Small intestine (tissue), 7 donors: ENCODE measurements at regions not wholly inside any gene's neighbourhood (a gene's known extent, or its start where the extent isn't known, plus 50 kb on each side); places are given as distances from the start of the nearest gene placed in this dataset.

ENCODE experiments used
- DNase-seq, 2 donors: peaks; one replicate each; pipeline versions ENCODE4 v3.0.0 to v3.0.0-alpha.2; 2013
- FAIRE-seq: peaks from 2 replicates; lab custom pipeline; 2012; peaks lifted over from hg19 to GRCh38; lab: Jason Lieb, UNC
- H3K27ac ChIP-seq, 3 donors: one replicate each; pipeline ENCODE4 v1.5.1; 2013; ENCODE audit warnings: low read length in 2 of 3, mild to moderate bottlenecking in 2 of 3, control low read depth in 1 of 3, inconsistent platforms in 1 of 3, low read depth in 1 of 3, moderate library complexity in 1 of 3
- H3K27me3 ChIP-seq, 3 donors: one replicate each; pipeline ENCODE4 v1.6.1; 2013; ENCODE audit warnings: low read length in 3 of 3, inconsistent platforms in 1 of 3; ENCODE audit not compliant: control insufficient read depth in 3 of 3, insufficient read depth in 3 of 3
- H3K36me3 ChIP-seq, 3 donors: one replicate each; pipeline ENCODE4 v1.6.1; 2013; ENCODE audit warnings: low read length in 3 of 3, inconsistent platforms in 1 of 3, low read depth in 1 of 3, mild to moderate bottlenecking in 1 of 3, moderate library complexity in 1 of 3; ENCODE audit not compliant: control insufficient read depth in 3 of 3, insufficient read depth in 2 of 3
- H3K4me1 ChIP-seq, 3 donors: one replicate each; pipeline ENCODE4 v1.6.1; 2013; ENCODE audit warnings: low read length in 2 of 3, inconsistent platforms in 1 of 3, low read depth in 1 of 3, mild to moderate bottlenecking in 1 of 3, moderate library complexity in 1 of 3; ENCODE audit not compliant: control insufficient read depth in 3 of 3, insufficient read depth in 2 of 3
- H3K4me3 ChIP-seq, 3 donors: one replicate each; pipeline ENCODE4 v1.5.1; 2013; ENCODE audit warnings: low read length in 3 of 3, control low read depth in 1 of 3, inconsistent platforms in 1 of 3, low read depth in 1 of 3, mild to moderate bottlenecking in 1 of 3, moderate library complexity in 1 of 3
- H3K9me3 ChIP-seq, 2 donors: one replicate each; pipeline ENCODE4 v1.6.1; 2013; ENCODE audit warnings: low read depth in 1 of 2, low read length in 1 of 2; ENCODE audit not compliant: control insufficient read depth in 2 of 2, insufficient read depth in 1 of 2
- WGBS, 3 donors: extraction: QIAGEN DNeasy Blood & Tissue Kit; methylation state at CpG; one replicate each; pipeline ENCODE4 v1.1.7; 2013; 5-methylcytosine and 5-hydroxymethylcytosine counted together
- donor health status: healthy with polysubstance abuse.
- donor health status: control.
- donor health status: control.
- donor health status: Bipolar disorder and iron deficiency.
- donor health status: healthy.

GRCh38 chr10:128998101-128998805 is 468.8 kb upstream of the MGMT start:
- Histone ChIP-seq H3K36me3 (no peaks in the 10 kb centered on the region), H3K9me3 (no peaks in the 10 kb centered on the region), H3K27me3 (peaks cover 0 to 2% (median 0%) of the 10 kb centered on the region in 3 donors), H3K4me3 (no peak overlapping the region), H3K27ac (peak overlapping the region in 2 of 3 donors; percentile 51 to 65), H3K4me1 (peaks cover 0 to 13% (median 12%) of the 10 kb centered on the region in 3 donors)
- DNase-seq (peak; percentile 83 to 92), FAIRE-seq (peak; percentile 74)
- WGBS, 3 donors: 17 to 58% (median 38%) methylated on average over 10 of the region's 10 CpGs

GRCh38 chr10:129004398-129004797 is 462.6 kb upstream of the MGMT start:
- 65 to 68% (median 66%) methylated on average over 9 of the region's 9 CpGs for WGBS, 3 donors
- no peak for FAIRE-seq

GRCh38 chr10:129005080-129005479 is 462.0 kb upstream of the MGMT start:
- Histone ChIP-seq H3K4me3 (no peak overlapping the region), H3K9me3 (no peaks in the 10 kb centered on the region), H3K36me3 (no peaks in the 10 kb centered on the region), H3K4me1 (no peaks in the 10 kb centered on the region), H3K27ac (no peak overlapping the region), H3K27me3 (peaks cover 0 to 2% (median 0%) of the 10 kb centered on the region in 3 donors)
- no peak for DNase-seq
- FAIRE-seq: no peak
- WGBS, 3 donors: 79 to 88% (median 85%) methylated on average over 8 of the region's 8 CpGs

More at GRCh38 chr10:129004398-129004797, 462.6 kb upstream of the MGMT start:
- Histone ChIP-seq H3K9me3 (no peaks in the 10 kb centered on the region), H3K27me3 (peaks cover 0 to 2% (median 0%) of the 10 kb centered on the region in 3 donors), H3K27ac (no peak overlapping the region), H3K4me1 (no peaks in the 10 kb centered on the region), H3K4me3 (no peak overlapping the region), H3K36me3 (no peaks in the 10 kb centered on the region)
- DNase-seq: no peak

GRCh38 chr10:129005804-129006203 is 461.2 kb upstream of the MGMT start:
- no peaks in the 10 kb centered on the region for H3K4me1 ChIP-seq
- H3K27ac ChIP-seq: no peak overlapping the region
- 42 to 69% (median 59%) methylated on average over 3 of the region's 3 CpGs for WGBS, 3 donors
- peaks cover 0 to 2% (median 0%) of the 10 kb centered on the region in 3 donors for H3K27me3 ChIP-seq
- H3K4me3 ChIP-seq: no peak overlapping the region
- H3K9me3 ChIP-seq: no peaks in the 10 kb centered on the region
- FAIRE-seq: no peak
- no peak for DNase-seq
- no peaks in the 10 kb centered on the region for H3K36me3 ChIP-seq

DNA sequence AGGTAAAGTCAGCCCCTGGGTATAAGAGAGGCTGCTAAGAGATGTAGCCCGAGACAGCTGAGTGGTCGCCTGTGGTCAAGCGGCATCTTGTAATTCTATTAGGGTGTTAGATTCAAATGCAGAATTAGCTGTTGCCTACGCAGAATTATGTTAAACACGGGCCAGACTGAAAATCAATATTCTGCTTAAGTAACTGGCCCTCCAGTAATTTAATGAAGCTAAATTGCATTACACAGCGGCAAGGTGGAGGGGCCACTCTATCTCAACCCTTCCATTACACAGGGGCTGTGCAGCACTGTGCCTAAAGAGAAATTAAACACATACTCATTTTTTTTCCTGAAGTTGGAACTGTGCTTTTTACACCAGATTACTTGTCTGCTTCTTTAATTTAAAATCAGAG is 448.5 kb upstream of the MGMT start:
- DNase-seq: no peak
- H3K4me3 ChIP-seq: no peak overlapping the region
- no peaks in the 10 kb centered on the region for H3K4me1 ChIP-seq
- no peaks in the 10 kb centered on the region for H3K9me3 ChIP-seq
- FAIRE-seq: no peak
- WGBS, 3 donors: 72 to 85% (median 80%) methylated on average over 6 of the region's 6 CpGs
- H3K27ac ChIP-seq: no peak overlapping the region
- no peaks in the 10 kb centered on the region for H3K27me3 ChIP-seq
- H3K36me3 ChIP-seq: no peaks in the 10 kb centered on the region

DNA sequence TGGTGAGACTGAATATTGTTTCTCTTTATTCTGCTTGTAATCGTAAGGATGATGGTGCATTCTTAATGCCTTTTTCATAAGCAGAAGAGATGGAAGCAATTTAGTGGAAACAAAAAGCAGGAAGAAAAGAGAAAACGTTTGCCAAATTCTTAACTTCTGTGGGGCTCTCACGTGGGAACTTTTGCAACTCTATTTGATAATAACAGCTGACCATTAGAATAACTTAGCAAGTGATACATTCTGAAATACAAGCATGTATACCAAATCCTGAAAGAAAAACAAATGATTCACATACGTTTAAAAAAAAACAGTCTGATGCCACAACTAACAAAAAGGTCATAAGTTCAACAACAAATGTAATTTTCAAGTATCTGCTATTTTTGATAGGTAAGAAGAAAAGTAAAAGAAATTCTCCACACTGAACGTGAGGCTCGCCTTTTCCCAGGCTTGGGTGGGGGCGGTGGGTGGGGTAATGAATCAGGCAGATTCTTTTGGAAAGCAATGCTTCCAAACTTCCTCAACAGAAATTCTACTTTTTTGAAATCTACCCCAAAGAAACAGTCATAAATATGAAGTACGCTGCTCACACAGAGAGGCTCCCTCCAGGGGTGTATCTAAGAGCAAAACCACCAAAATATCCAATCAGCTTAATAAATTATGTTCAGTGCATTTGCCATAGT is 446.2 kb upstream of the MGMT start:
- WGBS, 3 donors: 63 to 66% (median 64%) methylated on average over 8 of the region's 8 CpGs
- no peak for FAIRE-seq
- H3K27me3 ChIP-seq: peaks cover 0 to 3% (median 0%) of the 10 kb centered on the region in 3 donors
- no peaks in the 10 kb centered on the region for H3K9me3 ChIP-seq
- no peak overlapping the region for H3K4me3 ChIP-seq
- H3K4me1 ChIP-seq: no peaks in the 10 kb centered on the region
- DNase-seq: no peak
- no peak overlapping the region for H3K27ac ChIP-seq
- no peaks in the 10 kb centered on the region for H3K36me3 ChIP-seq

- H3K4me1 ChIP-seq: no peaks in the 10 kb centered on the region
- H3K4me3 ChIP-seq: no peak overlapping the region
- FAIRE-seq: no peak
- H3K36me3 ChIP-seq: no peaks in the 10 kb centered on the region
- WGBS, 3 donors: 46 to 60% (median 49%) methylated on average over 18 of the region's 18 CpGs
- peaks cover 0 to 3% (median 0%) of the 10 kb centered on the region in 3 donors for H3K27me3 ChIP-seq
- no peak for DNase-seq
- no peak overlapping the region for H3K27ac ChIP-seq
- no peaks in the 10 kb centered on the region for H3K9me3 ChIP-seq
These were observed 445.3 kb upstream of the MGMT start for GRCh38 chr10:129021594-129022304.

- Histone ChIP-seq H3K27ac (no peak overlapping the region), H3K4me3 (no peak overlapping the region), H3K36me3 (no peaks in the 10 kb centered on the region), H3K4me1 (no peaks in the 10 kb centered on the region), H3K27me3 (peaks cover 0 to 3% (median 0%) of the 10 kb centered on the region in 3 donors), H3K9me3 (no peaks in the 10 kb centered on the region)
- WGBS, 3 donors: 61 to 81% (median 75%) methylated on average over 5 of the region's 5 CpGs
- FAIRE-seq: no peak
- DNase-seq: no peak
These were observed 444.0 kb upstream of the MGMT start for GRCh38 chr10:129023082-129023481.
